HCT116 (cell line): ENCODE measurements at regions not wholly inside any gene's neighbourhood (a gene's known extent, or its start where the extent isn't known, plus 50 kb on each side); places are given as distances from the start of the nearest gene placed in this dataset.

Experiments
- ATAC-seq: fragments of 200-7000 bp; cut with Tn5 transposase; 2 replicates; pipeline ENCODE4 v1.9.1; 2020; ENCODE audit warnings: mild to moderate bottlenecking, moderate library complexity
- BruUV-seq: library from RNA; stranded (reverse); fragments of 400-500 nt; replicated peaks from 2 replicates; lab custom pipeline; 2021; lab: Mats Ljungman, UMichigan
- CTCF ChIA-PET: fragments of 300-600 bp; sonication (Branson Sonifier 250); formaldehyde crosslinking; loops from one replicate; lab custom pipeline; 2021; ENCODE audit warnings: antibody characterized with exemption; lab: Charles Lee
- POLR2A ChIA-PET: fragments of 300-600, 350-600 bp; sonication (Branson Sonifier 250); formaldehyde crosslinking; loops from one replicate; lab custom pipeline; 2021; ENCODE audit warnings: antibody characterized with exemption; lab: Charles Lee
- RAD21 ChIA-PET, 2 experiments: fragments of 300-600 bp; sonication (Branson Sonifier 250); formaldehyde crosslinking; loops; one replicate each; lab custom pipeline; 2023; ENCODE audit warnings: low total read pairs in 2 of 2; ENCODE audit not compliant: uncharacterized antibody in 2 of 2, unreplicated experiment in 2 of 2, low non-redundant PET in 1 of 2; lab: Charles Lee
- DNase-seq: peaks from one replicate; pipeline ENCODE4 v3.0.0-alpha.2; 2010; ENCODE audit warnings: low read depth, low spot score
- H2AFZ ChIP-seq: fragments of 200-600 bp; shearing (Covaris generic), sonication (generic); 2 replicates; pipeline ENCODE4 v1.6.1; 2017; ENCODE audit warnings: low read depth, mixed run types, mixed read lengths, antibody characterized with exemption, low read length; ENCODE audit not compliant: poor library complexity, severe bottlenecking
- H3K27ac ChIP-seq: 2 replicates; pipeline ENCODE4 v1.5.1; 2012; ENCODE audit warnings: low read depth, low read length
- H3K27me3 ChIP-seq: fragments of 200-600 bp; sonication (generic); 2 replicates; pipeline ENCODE4 v1.6.1; 2016; ENCODE audit warnings: mixed run types, low read length, mixed read lengths; ENCODE audit not compliant: insufficient read depth
- H3K36me3 ChIP-seq, 2 experiments: fragments of 200-500 bp in 1 of 2; fragments of 200-600 bp in 1 of 2; sonication (Bioruptor generic) in 1 of 2; sonication (generic) in 1 of 2; 2 replicates each; pipeline versions ENCODE4 v1.5.1 to v1.6.1; 2014 to 2016; ENCODE audit warnings: low read length in 2 of 2, inconsistent platforms in 1 of 2, mixed read lengths in 1 of 2, mixed run types in 1 of 2; ENCODE audit not compliant: insufficient read depth in 2 of 2, control insufficient read depth in 1 of 2
- H3K4me1 ChIP-seq, 2 experiments: fragments of 200-600 bp in 1 of 2; sonication (generic) in 1 of 2; 2 replicates each; pipeline versions ENCODE4 v1.5.1 to v1.6.1; 2012 to 2017; ENCODE audit warnings: low read length in 2 of 2, inconsistent platforms in 1 of 2, mild to moderate bottlenecking in 1 of 2, mixed read lengths in 1 of 2, mixed run types in 1 of 2, moderate library complexity in 1 of 2; ENCODE audit not compliant: insufficient read depth in 2 of 2, control insufficient read depth in 1 of 2
- H3K4me2 ChIP-seq: fragments of 200-600 bp; sonication (generic); 2 replicates; pipeline ENCODE4 v1.6.1; 2017; ENCODE audit warnings: mixed run types, low read length, mixed read lengths
- H3K4me3 ChIP-seq, 2 experiments: fragments of 200-600 bp in 1 of 2; sonication (generic) in 1 of 2; replicated peaks in 1 of 2; 2 replicates each; pipeline ENCODE4 v1.5.1; 2011 to 2016; ENCODE audit warnings: low read length in 2 of 2, control low read depth in 1 of 2, low read depth in 1 of 2, mild to moderate bottlenecking in 1 of 2, mixed read lengths in 1 of 2, mixed run types in 1 of 2
- H3K79me2 ChIP-seq: fragments of 200-600 bp; sonication (generic); 2 replicates; pipeline ENCODE4 v1.6.1; 2017; ENCODE audit warnings: mild to moderate bottlenecking, mixed run types, low read length, moderate library complexity, mixed read lengths; ENCODE audit not compliant: insufficient read depth
- H3K9ac ChIP-seq: fragments of 200-600 bp; sonication (generic); 2 replicates; pipeline ENCODE4 v1.6.1; 2016; ENCODE audit warnings: low read length, mixed read lengths
- H3K9me2 ChIP-seq: fragments of 200-600 bp; sonication (generic), shearing (Covaris generic); 2 replicates; pipeline ENCODE4 v1.6.1; 2017; ENCODE audit warnings: mixed run types, mild to moderate bottlenecking, moderate library complexity; ENCODE audit not compliant: insufficient read depth
- H3K9me3 ChIP-seq, 2 experiments: fragments of 200-500 bp in 1 of 2; fragments of 200-600 bp in 1 of 2; sonication (Bioruptor generic) in 1 of 2; sonication (generic) in 1 of 2; 2 replicates each; pipeline ENCODE4 v1.6.1; 2014 to 2017; ENCODE audit warnings: low read length in 2 of 2, mixed read lengths in 2 of 2, inconsistent platforms in 1 of 2, low read depth in 1 of 2, mild to moderate bottlenecking in 1 of 2, mixed run types in 1 of 2, moderate library complexity in 1 of 2; ENCODE audit not compliant: control insufficient read depth in 1 of 2, insufficient read depth in 1 of 2
- H4K20me1 ChIP-seq: fragments of 200-600 bp; sonication (generic), shearing (Covaris generic); 2 replicates; pipeline ENCODE4 v1.6.1; 2017; ENCODE audit warnings: mixed run types, mild to moderate bottlenecking, moderate library complexity; ENCODE audit not compliant: insufficient read depth
- ATF3 ChIP-seq: IDR thresholded peaks from 2 replicates; pipeline ENCODE4 v1.6.1; 2012
- CEBPB ChIP-seq: IDR thresholded peaks from 2 replicates; pipeline ENCODE4 v1.6.1; 2012; ENCODE audit warnings: low read depth
- EGR1 ChIP-seq: IDR thresholded peaks from 2 replicates; pipeline ENCODE4 v1.6.1; 2012; ENCODE audit warnings: low read depth
- ELF1 ChIP-seq: IDR thresholded peaks from 2 replicates; pipeline ENCODE4 v1.6.1; 2012; ENCODE audit warnings: low read depth, borderline replicate concordance
- REST ChIP-seq: IDR thresholded peaks from 2 replicates; pipeline ENCODE4 v1.6.1; 2012; ENCODE audit warnings: low read depth
- SIN3A ChIP-seq: IDR thresholded peaks from 2 replicates; pipeline ENCODE4 v1.6.1; 2012; ENCODE audit warnings: low read depth
- YY1 ChIP-seq: IDR thresholded peaks from 2 replicates; pipeline ENCODE4 v1.6.1; 2011; ENCODE audit warnings: low read length, low read depth, moderate library complexity, mild to moderate bottlenecking; ENCODE audit not compliant: insufficient replicate concordance; ENCODE audit errors: extremely low read depth
- intact Hi-C: fragments of 100-400 bp; cut with micrococcal nuclease; formaldehyde crosslinking; loops from 2 replicates; pipeline ENCODE4 v1.10.0; 2022

GRCh38 chr5:39534690-39535089 lies 109.9 kb upstream of the DAB2 start:
- no peaks in the 10 kb centered on the region for H3K36me3 ChIP-seq
- H3K79me2 ChIP-seq, result no peaks in the 10 kb centered on the region
- ATAC-seq (no peak), DNase-seq (no peak)
- intact Hi-C loops, result no loop called here
- H3K9ac ChIP-seq, result no peak overlapping the region
- no peak overlapping the region for H3K4me2 ChIP-seq
- TF ChIP-seq ATF3, result no peak
- TF ChIP-seq CEBPB, result no peak
- no peak for TF ChIP-seq REST
- TF ChIP-seq SIN3A, result no peak
- no peak for TF ChIP-seq ELF1
- no peak for TF ChIP-seq EGR1
- TF ChIP-seq YY1, result no peak
- no peak overlapping the region for H2AFZ ChIP-seq
- no peak overlapping the region for H3K4me3 ChIP-seq
- CTCF ChIA-PET, result interaction anchor here (0.6 to 1.2 kb wide), 3 partner anchors 8 to 159 kb away, joined by 3 to 6 read pairs (median 3); no protein-coding TSS in a partner anchor
- H4K20me1 ChIP-seq, result no peaks in the 10 kb centered on the region
- no TSS peak for BruUV-seq
- H3K27ac ChIP-seq, result no peak overlapping the region
- POLR2A ChIA-PET, result no interaction called here
- no peaks in the 10 kb centered on the region for H3K9me3 ChIP-seq
- H3K27me3 ChIP-seq, result peaks cover 4% of the 10 kb centered on the region; the same call in 1 of the 2 replicates
- H3K9me2 ChIP-seq, result no peaks in the 10 kb centered on the region
- RAD21 ChIA-PET, result no interaction called here
- H3K4me1 ChIP-seq, result no peaks in the 10 kb centered on the region
